Heart left ventricle (tissue), 16 donors: ENCODE measurements at regions not wholly inside any gene's neighbourhood (a gene's known extent, or its start where the extent isn't known, plus 50 kb on each side); places are given as distances from the start of the nearest gene placed in this dataset.

ENCODE experiments used
- ATAC-seq, 4 donors: fragments of 200-7000 bp; cut with Tn5 transposase; one replicate each; pipeline ENCODE4 v1.9.1; 2020 to 2022; ENCODE audit warnings: moderate library complexity in 4 of 4, mild to moderate bottlenecking in 3 of 4, moderate number of reproducible peaks in 1 of 4
- DNase-seq, 5 donors: peaks; one replicate each; pipeline ENCODE4 v3.0.0-alpha.2; 2020
- H3K27ac ChIP-seq, 12 donors: fragments of 200-600 bp; sonication (generic) in 4 of 12; one replicate each; pipeline versions ENCODE4 v1.5.0 to v1.8.0; 2016 to 2022; ENCODE audit warnings: mild to moderate bottlenecking in 2 of 12
- H3K27me3 ChIP-seq, 9 donors: fragments of 200-600 bp; sonication (generic) in 2 of 9; one replicate each; pipeline versions ENCODE4 v1.5.1 to v1.8.0; 2016 to 2022; ENCODE audit warnings: mild to moderate bottlenecking in 3 of 9
- H3K36me3 ChIP-seq, 9 donors: fragments of 200-600 bp; sonication (generic) in 2 of 9; one replicate each; pipeline versions ENCODE4 v1.5.0 to v1.8.0; 2018 to 2022; ENCODE audit warnings: mild to moderate bottlenecking in 2 of 9
- H3K4me1 ChIP-seq, 12 donors: fragments of 200-600 bp; sonication (generic) in 4 of 12; one replicate each; pipeline versions ENCODE4 v1.5.0 to v1.8.0; 2016 to 2022; ENCODE audit warnings: mild to moderate bottlenecking in 3 of 12
- H3K4me3 ChIP-seq, 12 donors: fragments of 200-600 bp; sonication (generic) in 4 of 12; one replicate each; pipeline versions ENCODE4 v1.5.0 to v1.8.0; 2017 to 2022; ENCODE audit warnings: mild to moderate bottlenecking in 9 of 12, moderate library complexity in 4 of 12
- H3K9me3 ChIP-seq, 12 donors: fragments of 200-600 bp; sonication (generic) in 4 of 12; one replicate each; pipeline versions ENCODE4 v1.5.0 to v1.8.0; 2016 to 2022; ENCODE audit warnings: mild to moderate bottlenecking in 1 of 12
- CTCF ChIP-seq, 12 donors: fragments of 200-600 bp; sonication (generic) in 4 of 12; IDR thresholded peaks; one replicate each; pipeline versions ENCODE4 v1.5.0 to v1.8.0; 2018 to 2022; ENCODE audit warnings: antibody characterized with exemption in 12 of 12, mild to moderate bottlenecking in 5 of 12
- POLR2A ChIP-seq, 2 donors: fragments of 450-650 bp; IDR thresholded peaks; one replicate each; pipeline ENCODE4 v1.6.1; 2017; ENCODE audit warnings: antibody characterized with exemption in 2 of 2, mild to moderate bottlenecking in 2 of 2, moderate library complexity in 2 of 2
- WGBS, 4 donors: extraction: QIAGEN DNeasy Blood & Tissue Kit in 2 of 4; methylation state at CpG; one replicate each; pipeline versions ENCODE4 v1.1.5 to v1.1.7; 2013 to 2018; 5-methylcytosine and 5-hydroxymethylcytosine counted together
- intact Hi-C, 10 donors: fragments of 100-400 bp; cut with DNase I; formaldehyde crosslinking; loops; one replicate each; pipeline versions ENCODE4 v1.11.1 to v1.14.2; 2022
- donor health status: ischemic (EF 13 %, LVEDD 7.1; RV severe dilation, severe dysfunction).
- donor health status: healthy with polysubstance abuse.
- donor health status: DM: no; HTN: yes; CAD: no.
- donor health status: DM: no; HTN: no; CAD: no.
- donor health status: ischemic (EF 25% LVEDD 6.9; RV normal size, moderate dysfunction).
- donor health status: ischemic (EF 25% LVEDD 5.7; RV mildly dilated, moderate dysfunction).
- donor health status: healthy.
- donor health status: DM: yes; HTN: yes; CAD: no.
- donor health status: ischemic (EF 35%, LVEDD 5.7; RV mildly dilated, moderate dysfunction).
- donor health status: nonischemic (EF 11% LVEDD 7.7; RV severe dilation, severe dysfunction).
- donor health status: DM: yes; HTN: yes; CAD: no.
- donor health status: PGD.
- donor health status: ischemic (EF 29% LVEDD 5.4; RV normal size, mild dysfunction).
- donor health status: nonischemic (EF 23%, LVEDD 6.1; RV moderate dilation, normal function).

- Histone ChIP-seq H3K36me3 (no peaks in the 10 kb centered on the region), H3K4me1 (peaks cover 11 to 87% (median 57%) of the 10 kb centered on the region in 12 donors), H3K4me3 (no peak overlapping the region), H3K27ac (peak overlapping the region in 10 of 12 donors; percentile 18 to 72 (median 56)), H3K27me3 (no peaks in the 10 kb centered on the region), H3K9me3 (no peaks in the 10 kb centered on the region)
- ATAC-seq (no peak), DNase-seq (no peak)
- intact Hi-C loops, result loop anchor here in 1 of 10 donors (5.0 kb wide), 1 partner anchor 62 kb away; no protein-coding TSS in a partner anchor
- WGBS, 4 donors, result 57 to 87% (median 78%) methylated on average over 1 of the region's 1 CpG
- TF ChIP-seq CTCF (IDR thresholded peaks at IDR 0.05) (no peak), POLR2A (IDR thresholded peaks at IDR 0.05) (no peak)
These were observed 103.8 kb downstream of the DAD1 start for GRCh38 chr14:22485178-22485577.

- TF ChIP-seq POLR2A (IDR thresholded peaks at IDR 0.05), result no peak
- no peak for TF ChIP-seq CTCF (IDR thresholded peaks at IDR 0.05)
- no peaks in the 10 kb centered on the region for H3K27me3 ChIP-seq
- no peaks in the 10 kb centered on the region for H3K36me3 ChIP-seq
- DNase-seq, result peak in 4 of 5 donors; percentile 40 to 51 (median 44)
- H3K27ac ChIP-seq, result peak overlapping the region in 10 of 12 donors; percentile 18 to 72 (median 56)
- intact Hi-C loops, result loop anchor here in 3 of 10 donors (5.0 kb wide), 2 partner anchors 63 to 73 kb away; no protein-coding TSS in a partner anchor
- no peak overlapping the region for H3K4me3 ChIP-seq
- ATAC-seq, result peak; percentile 62 to 90 (median 75)
- H3K4me1 ChIP-seq, result peaks cover 11 to 87% (median 59%) of the 10 kb centered on the region in 12 donors
- no peaks in the 10 kb centered on the region for H3K9me3 ChIP-seq
- WGBS, 4 donors, result 32 to 42% (median 37%) methylated on average over 5 of the region's 5 CpGs
These were observed 104.4 kb downstream of the DAD1 start for GRCh38 chr14:22484632-22485031.

- ATAC-seq (peak in 1 of 4 donors; percentile 17), DNase-seq (no peak)
- Histone ChIP-seq H3K9me3 (no peaks in the 10 kb centered on the region), H3K27me3 (no peaks in the 10 kb centered on the region), H3K4me1 (peaks cover 11 to 87% (median 61%) of the 10 kb centered on the region in 12 donors), H3K4me3 (peak overlapping the region in 1 of 12 donors; percentile 4), H3K27ac (peak overlapping the region in 10 of 12 donors; percentile 49 to 72 (median 56)), H3K36me3 (no peaks in the 10 kb centered on the region)
- intact Hi-C loops, result loop anchor here in 2 of 10 donors (5.0 kb wide), 2 partner anchors 63 to 73 kb away; no protein-coding TSS in a partner anchor
- WGBS, 4 donors, result 60 to 72% (median 63%) methylated on average over 10 of the region's 10 CpGs
- no peak for TF ChIP-seq CTCF (IDR thresholded peaks at IDR 0.05)
- no peak for TF ChIP-seq POLR2A (IDR thresholded peaks at IDR 0.05)
These were observed 105.0 kb downstream of the DAD1 start for GRCh38 chr14:22483863-22484593.

GRCh38 chr14:22482782-22483553 lies 106.1 kb downstream of the DAD1 start:
- intact Hi-C loops, result loop anchor here in 2 of 10 donors (5.0 kb wide), 2 partner anchors 64 to 74 kb away; no protein-coding TSS in a partner anchor
- Histone ChIP-seq H3K9me3 (no peaks in the 10 kb centered on the region), H3K4me3 (peak overlapping the region in 1 of 12 donors; percentile 4), H3K27me3 (no peaks in the 10 kb centered on the region), H3K4me1 (peaks cover 11 to 87% (median 67%) of the 10 kb centered on the region in 12 donors), H3K36me3 (no peaks in the 10 kb centered on the region), H3K27ac (peak overlapping the region in 3 of 12 donors; percentile 45 to 72 (median 52))
- DNase-seq, result no peak
- ATAC-seq, result no peak
- TF ChIP-seq CTCF (IDR thresholded peaks at IDR 0.05), result no peak
- no peak for TF ChIP-seq POLR2A (IDR thresholded peaks at IDR 0.05)
- WGBS, 4 donors, result 81 to 85% (median 83%) methylated on average over 6 of the region's 6 CpGs
